H1 (cell line): ENCODE measurements at regions not wholly inside any gene's neighbourhood (a gene's known extent, or its start where the extent isn't known, plus 50 kb on each side); places are given as distances from the start of the nearest gene placed in this dataset.

ENCODE experiments used
- CTCF ChIA-PET: fragments of 300-600 bp; sonication (Branson Sonifier 250); formaldehyde crosslinking; loops from one replicate; lab custom pipeline; 2021; ENCODE audit not compliant: partially characterized antibody; lab: Charles Lee
- POLR2A ChIA-PET: fragments of 300-600 bp; sonication (Branson Sonifier 250); formaldehyde crosslinking; loops from one replicate; lab custom pipeline; 2021; ENCODE audit warnings: inconsistent platforms; ENCODE audit not compliant: partially characterized antibody; lab: Charles Lee
- DNase-seq, 2 experiments: peaks; one replicate each; pipeline versions ENCODE4 v3.0.0 to v3.0.0-alpha.2; 2010 to 2022; ENCODE audit warnings: low spot score in 2 of 2, low read depth in 1 of 2, mixed read lengths in 1 of 2
- FAIRE-seq: peaks from 2 replicates; lab custom pipeline; 2011; peaks lifted over from hg19 to GRCh38; lab: Jason Lieb, UNC
- H2AFZ ChIP-seq: 2 replicates; pipeline ENCODE4 v1.8.1; 2012; ENCODE audit warnings: low read length, inconsistent platforms
- H2AK5ac ChIP-seq: 2 replicates; pipeline ENCODE4 v1.6.1; 2013; ENCODE audit warnings: low read depth, low read length
- H2BK120ac ChIP-seq: replicated peaks from 2 replicates; pipeline ENCODE3; 2013; ENCODE audit warnings: low read depth, low read length, inconsistent platforms
- H2BK12ac ChIP-seq: 2 replicates; pipeline ENCODE4 v1.6.1; 2013; ENCODE audit warnings: low read depth, low read length
- H2BK15ac ChIP-seq: 2 replicates; pipeline ENCODE4 v1.6.1; 2013; ENCODE audit warnings: low read length
- H2BK20ac ChIP-seq: 2 replicates; pipeline ENCODE4 v1.6.1; 2013; ENCODE audit warnings: low read length
- H2BK5ac ChIP-seq: 2 replicates; pipeline ENCODE4 v1.6.1; 2013; ENCODE audit warnings: low read depth, low read length
- H3K14ac ChIP-seq: 2 replicates; pipeline ENCODE4 v1.6.1; 2013; ENCODE audit warnings: inconsistent platforms; ENCODE audit not compliant: insufficient read length
- H3K18ac ChIP-seq: 2 replicates; pipeline ENCODE4 v1.6.1; 2013; ENCODE audit warnings: low read length; ENCODE audit errors: extremely low read depth
- H3K23ac ChIP-seq: 2 replicates; pipeline ENCODE4 v1.6.1; 2013; ENCODE audit warnings: inconsistent platforms; ENCODE audit not compliant: insufficient read length
- H3K23me2 ChIP-seq: 2 replicates; pipeline ENCODE4 v1.6.1; 2013; ENCODE audit warnings: low read depth, low read length
- H3K27ac ChIP-seq: 2 replicates; pipeline ENCODE4 v1.6.1; 2011; ENCODE audit warnings: low read depth, low read length, inconsistent platforms
- H3K27me3 ChIP-seq, 4 experiments: replicated peaks in 1 of 4; 1 replicate in 1 of 4; 2 replicates in 3 of 4; pipeline versions ENCODE4 v1.6.1 to v1.8.1; 2011 to 2013; ENCODE audit warnings: low read length in 3 of 4, mild to moderate bottlenecking in 3 of 4, inconsistent platforms in 2 of 4, mixed read lengths in 2 of 4, moderate library complexity in 1 of 4; ENCODE audit not compliant: control insufficient read depth in 3 of 4, insufficient read depth in 3 of 4; ENCODE audit errors: extremely low read depth in 1 of 4
- H3K36me3 ChIP-seq, 4 experiments: 2 replicates each; pipeline versions ENCODE4 v1.6.1 to v1.8.1; 2011 to 2013; ENCODE audit warnings: mild to moderate bottlenecking in 4 of 4, low read length in 3 of 4, moderate library complexity in 2 of 4, control low read depth in 1 of 4, inconsistent platforms in 1 of 4; ENCODE audit not compliant: insufficient read depth in 4 of 4, control insufficient read depth in 2 of 4
- H3K4ac ChIP-seq: replicated peaks from 2 replicates; pipeline ENCODE3; 2013; ENCODE audit warnings: low read length, low read depth, mixed read lengths, inconsistent platforms; ENCODE audit not compliant: insufficient read length
- H3K4me1 ChIP-seq, 4 experiments: replicated peaks in 1 of 4; 1 replicate in 1 of 4; 2 replicates in 3 of 4; pipeline versions ENCODE4 v1.6.1 to v1.8.1; 2011 to 2013; ENCODE audit warnings: low read length in 3 of 4, inconsistent platforms in 2 of 4, mixed read lengths in 1 of 4; ENCODE audit not compliant: insufficient read depth in 4 of 4, control insufficient read depth in 3 of 4
- H3K4me2 ChIP-seq, 2 experiments: 2 replicates each; pipeline versions ENCODE4 v1.6.1 to v1.8.1; 2011 to 2013; ENCODE audit warnings: low read depth in 2 of 2, low read length in 2 of 2, control low read depth in 1 of 2, inconsistent platforms in 1 of 2, mild to moderate bottlenecking in 1 of 2; ENCODE audit not compliant: insufficient read depth in 1 of 2
- H3K4me3 ChIP-seq, 4 experiments: fragments of 200-600, 300-600 bp in 1 of 4; sonication (generic), shearing (Covaris generic), sonication (Bioruptor Twin) in 1 of 4; 2 replicates each; pipeline versions ENCODE4 v1.5.1 to v1.8.1; 2011 to 2016; ENCODE audit warnings: low read length in 4 of 4, low read depth in 3 of 4, control low read depth in 2 of 4, inconsistent platforms in 2 of 4, mild to moderate bottlenecking in 2 of 4, mixed read lengths in 1 of 4, moderate library complexity in 1 of 4; ENCODE audit not compliant: insufficient read depth in 2 of 4; ENCODE audit errors: extremely low read depth in 1 of 4
- H3K56ac ChIP-seq: replicated peaks from 2 replicates; pipeline ENCODE3; 2013; ENCODE audit warnings: low read depth, mild to moderate bottlenecking, mixed read lengths, low read length, inconsistent platforms; ENCODE audit not compliant: insufficient read length
- H3K79me1 ChIP-seq: 2 replicates; pipeline ENCODE4 v1.6.1; 2013; ENCODE audit warnings: low read depth, low read length, control low read depth
- H3K79me2 ChIP-seq, 2 experiments: 2 replicates each; pipeline versions ENCODE4 v1.6.1 to v1.8.1; 2012 to 2013; ENCODE audit warnings: low read length in 2 of 2, mild to moderate bottlenecking in 2 of 2, inconsistent platforms in 1 of 2; ENCODE audit not compliant: insufficient read depth in 2 of 2, control insufficient read depth in 1 of 2
- H3K9ac ChIP-seq, 4 experiments: replicated peaks in 1 of 4; 1 replicate in 1 of 4; 2 replicates in 3 of 4; pipeline versions ENCODE4 v1.6.1 to v1.8.1; 2011 to 2013; ENCODE audit warnings: low read depth in 3 of 4, low read length in 3 of 4, control low read depth in 2 of 4, mild to moderate bottlenecking in 2 of 4, moderate library complexity in 2 of 4, inconsistent platforms in 1 of 4; ENCODE audit errors: extremely low read depth in 1 of 4
- H3K9me3 ChIP-seq, 2 experiments: 2 replicates each; pipeline versions ENCODE4 v1.6.1 to v1.8.1; 2012 to 2013; ENCODE audit warnings: mild to moderate bottlenecking in 2 of 2, moderate library complexity in 2 of 2, control low read depth in 1 of 2, inconsistent platforms in 1 of 2, low read depth in 1 of 2, low read length in 1 of 2, mixed read lengths in 1 of 2; ENCODE audit not compliant: insufficient read depth in 2 of 2
- H4K20me1 ChIP-seq, 2 experiments: replicated peaks in 1 of 2; 2 replicates each; pipeline versions ENCODE3 to v1.8.1; 2011 to 2013; ENCODE audit warnings: inconsistent platforms in 2 of 2, low read length in 2 of 2, mild to moderate bottlenecking in 1 of 2; ENCODE audit not compliant: insufficient read depth in 2 of 2, control insufficient read depth in 1 of 2
- H4K5ac ChIP-seq: 2 replicates; pipeline ENCODE4 v1.6.1; 2013; ENCODE audit warnings: low read length, low read depth, mixed read lengths, inconsistent platforms; ENCODE audit not compliant: insufficient read length
- H4K8ac ChIP-seq: 2 replicates; pipeline ENCODE4 v1.8.0; 2013; ENCODE audit warnings: mild to moderate bottlenecking, moderate library complexity, low read length, inconsistent platforms; ENCODE audit not compliant: insufficient read depth; ENCODE audit errors: extremely low read depth
- H4K91ac ChIP-seq: replicated peaks from 2 replicates; pipeline ENCODE3; 2013; ENCODE audit warnings: low read length, mixed read lengths, inconsistent platforms; ENCODE audit not compliant: insufficient read length
- BRCA1 ChIP-seq: IDR thresholded peaks from 2 replicates; pipeline ENCODE4 v1.6.1; 2012; ENCODE audit warnings: low read depth, low read length, improper control_type of control experiment
- CBX5 ChIP-seq: fragments of 300-800, 300-1000 bp; sonication (generic); IDR thresholded peaks from 2 replicates; pipeline ENCODE4 v1.7.1; 2016; ENCODE audit warnings: antibody characterized with exemption, low read length, low read depth
- CBX8 ChIP-seq: fragments of 300-800, 300-1000 bp; sonication (generic); IDR thresholded peaks from 2 replicates; pipeline ENCODE4 v1.7.1; 2016; ENCODE audit warnings: low read depth, low read length, borderline replicate concordance
- EP300 ChIP-seq, 2 experiments: IDR thresholded peaks; 1 replicate in 1 of 2; 2 replicates in 1 of 2; pipeline ENCODE4 v1.6.1; 2011 to 2012; ENCODE audit warnings: low read depth in 2 of 2, low read length in 2 of 2, mild to moderate bottlenecking in 2 of 2, borderline replicate concordance in 1 of 2, inconsistent platforms in 1 of 2, moderate library complexity in 1 of 2
- FOSL1 ChIP-seq: IDR thresholded peaks from 2 replicates; pipeline ENCODE4 v1.6.1; 2011; ENCODE audit warnings: mild to moderate bottlenecking, low read depth, low read length, moderate library complexity; ENCODE audit not compliant: insufficient read depth
- KDM4A ChIP-seq: IDR thresholded peaks from one replicate; pipeline ENCODE4 v1.7.1; 2012; ENCODE audit warnings: low read depth, mild to moderate bottlenecking, moderate library complexity, low read length, inconsistent platforms; ENCODE audit not compliant: severe bottlenecking
- MAX ChIP-seq: IDR thresholded peaks from 2 replicates; pipeline ENCODE4 v1.6.1; 2012; ENCODE audit warnings: inconsistent platforms
- POU5F1 ChIP-seq: IDR thresholded peaks from 2 replicates; pipeline ENCODE4 v1.6.1; 2011; ENCODE audit warnings: low read depth, mild to moderate bottlenecking, low read length, moderate library complexity
- RAD21 ChIP-seq, 2 experiments: IDR thresholded peaks in 1 of 2; conservative IDR thresholded peaks in 1 of 2; 2 replicates each; pipeline ENCODE4 v1.6.1; 2011; ENCODE audit warnings: low read depth in 2 of 2, low read length in 2 of 2, improper control_type of control experiment in 1 of 2, inconsistent platforms in 1 of 2, mild to moderate bottlenecking in 1 of 2, moderate library complexity in 1 of 2
- SIRT6 ChIP-seq: IDR thresholded peaks from one replicate; pipeline ENCODE4 v1.7.1; 2012; ENCODE audit warnings: low read length, inconsistent platforms
- SIX5 ChIP-seq: IDR thresholded peaks from 2 replicates; pipeline ENCODE4 v1.6.1; 2011; ENCODE audit warnings: mild to moderate bottlenecking, low read depth, low read length
- SP4 ChIP-seq: IDR thresholded peaks from 2 replicates; pipeline ENCODE4 v1.6.1; 2012; ENCODE audit warnings: low read length, inconsistent platforms
- TAF1 ChIP-seq: IDR thresholded peaks from 2 replicates; pipeline ENCODE4 v1.6.1; 2011; ENCODE audit warnings: mild to moderate bottlenecking, low read depth, low read length
- TBP ChIP-seq: IDR thresholded peaks from 2 replicates; pipeline ENCODE4 v1.6.1; 2011; ENCODE audit warnings: low read depth, low read length, improper control_type of control experiment
- TEAD4 ChIP-seq: IDR thresholded peaks from 2 replicates; pipeline ENCODE4 v1.6.1; 2012; ENCODE audit warnings: low read depth, low read length, inconsistent platforms, mixed read lengths
- WGBS, 2 experiments: shearing (Covaris generic) in 1 of 2; methylation state at CpG; one replicate each; pipeline versions ENCODE4 v1.1.6 to v1.1.7; 2013 to 2015; ENCODE audit warnings: low lambda C conversion rate in 2 of 2, mixed read lengths in 2 of 2, inconsistent platforms in 1 of 2, low coverage in 1 of 2, missing lambda C conversion rate in 1 of 2; ENCODE audit not compliant: insufficient replicate concordance in 2 of 2, insufficient coverage in 1 of 2, insufficient read length in 1 of 2; ENCODE audit errors: extremely low coverage in 1 of 2, missing lambda C conversion rate in 1 of 2; 5-methylcytosine and 5-hydroxymethylcytosine counted together

GRCh38 chr4:100833906-100834305 lies 316.1 kb upstream of the EMCN start:
- H4K8ac ChIP-seq: no peak overlapping the region
- no peak for TF ChIP-seq EP300 (IDR thresholded peaks at IDR 0.05; ENCODE audit: borderline replicate concordance in 1 of 2, low read depth in 2 of 2, low read length in 2 of 2)
- TF ChIP-seq TAF1: no peak
- no peak for TF ChIP-seq BRCA1
- no peak for TF ChIP-seq TEAD4
- TF ChIP-seq KDM4A: no peak
- TF ChIP-seq CBX8: no peak
- no peak for TF ChIP-seq TBP
- no peak for TF ChIP-seq SP4
- no peak for TF ChIP-seq MAX
- no peak for TF ChIP-seq FOSL1
- no peak for TF ChIP-seq SIRT6
- no peak for TF ChIP-seq CBX5
- TF ChIP-seq SIX5: no peak
- TF ChIP-seq RAD21 (IDR thresholded peaks at IDR 0.05 in 1 of 2, conservative IDR thresholded peaks at IDR 0.05 in 1 of 2; ENCODE audit: low read depth in 2 of 2, low read length in 2 of 2): no peak
- no peak for TF ChIP-seq POU5F1

More at GRCh38 chr4:100833906-100834305, 316.1 kb upstream of the EMCN start:
- H3K23me2 ChIP-seq: 0 out of 2 replicates have a peak, but pooled peaks cover 3% of the 10 kb centered on the region
- H3K14ac ChIP-seq: no peak overlapping the region
- no peak overlapping the region for H3K56ac ChIP-seq
- no peak overlapping the region for H2BK12ac ChIP-seq
- H2AK5ac ChIP-seq: no peak overlapping the region
- no peak overlapping the region for H3K4me3 ChIP-seq
- no peaks in the 10 kb centered on the region for H3K79me2 ChIP-seq
- H2AFZ ChIP-seq: no peak overlapping the region
- H3K23ac ChIP-seq: no peak overlapping the region
- FAIRE-seq (no peak), DNase-seq (no peak)
- H3K4me2 ChIP-seq: no peak overlapping the region
- no peaks in the 10 kb centered on the region for H3K27me3 ChIP-seq
- no peak overlapping the region for H3K27ac ChIP-seq
- H3K79me1 ChIP-seq: no peaks in the 10 kb centered on the region
- peaks cover 0 to 8% (median 3%) of the 10 kb centered on the region in 4 experiments; a peak in 2 of 7 replicates for H3K4me1 ChIP-seq
- H4K91ac ChIP-seq: no peak overlapping the region
- POLR2A ChIA-PET: no interaction called here
- CTCF ChIA-PET: interaction anchor here (0.6 kb wide), 1 partner anchor 41 kb away, joined by 3 read pairs; no protein-coding TSS in a partner anchor
- no peak overlapping the region for H2BK120ac ChIP-seq
- H2BK5ac ChIP-seq: no peak overlapping the region
- WGBS, 2 experiments: 86% methylated on average over 1 of the region's 1 CpG; no CpG with 5 or more reads in 1 of the 2 experiments
- H4K5ac ChIP-seq: no peak overlapping the region
- H3K18ac ChIP-seq: no peak overlapping the region
- H3K9me3 ChIP-seq: peaks cover 4% of the 10 kb centered on the region in 2 experiments; a peak in 2 of 4 replicates
- H2BK20ac ChIP-seq: no peak overlapping the region
- no peaks in the 10 kb centered on the region for H4K20me1 ChIP-seq
- H2BK15ac ChIP-seq: no peak overlapping the region
- no peak overlapping the region for H3K4ac ChIP-seq
- no peak overlapping the region for H3K9ac ChIP-seq
- H3K36me3 ChIP-seq: no peaks in the 10 kb centered on the region; a peak in 1 of 8 replicates
